T47D (cell line): ENCODE measurements at regions not wholly inside any gene's neighbourhood (a gene's known extent, or its start where the extent isn't known, plus 50 kb on each side); places are given as distances from the start of the nearest gene placed in this dataset.

Source experiments
- DNase-seq, 2 experiments: peaks; one replicate each; pipeline versions ENCODE4 v3.0.0 to v3.0.0-alpha.2; 2011 to 2012; ENCODE audit warnings: low read depth in 1 of 2, low spot score in 1 of 2
- JUND ChIP-seq: IDR thresholded peaks from 2 replicates; pipeline ENCODE4 v1.6.1; 2012; ENCODE audit warnings: low read depth
- in situ Hi-C: cut with HindIII; loops from 2 replicates; pipeline ENCODE4 v1.10.0; 2016; ENCODE audit warnings: low sequenced_read_pairs, low pct_unique_long_range_greater_than_20kb

DNA sequence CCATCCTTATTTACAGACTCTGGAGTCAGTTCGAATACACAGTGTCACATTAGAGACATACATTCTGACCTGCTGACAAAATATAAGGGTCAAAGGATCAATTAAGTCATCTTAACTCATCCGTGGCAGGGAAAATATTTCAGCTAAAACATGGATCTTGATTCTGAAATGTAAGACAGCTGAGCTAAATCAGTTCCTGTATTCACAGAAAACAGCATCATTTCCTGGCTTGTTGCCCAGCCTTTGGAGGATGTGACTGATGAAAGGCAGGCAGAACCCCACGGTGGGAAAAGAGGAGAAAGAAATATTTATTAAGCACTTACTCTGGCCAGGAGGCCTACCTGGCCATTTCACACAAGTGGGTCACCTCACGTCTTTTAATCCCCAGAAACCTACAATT lies 101.9 kb downstream of the GAS2L3 start:
- TF ChIP-seq JUND = no peak
- no peak for DNase-seq
- in situ Hi-C loops = no loop called here

DNA sequence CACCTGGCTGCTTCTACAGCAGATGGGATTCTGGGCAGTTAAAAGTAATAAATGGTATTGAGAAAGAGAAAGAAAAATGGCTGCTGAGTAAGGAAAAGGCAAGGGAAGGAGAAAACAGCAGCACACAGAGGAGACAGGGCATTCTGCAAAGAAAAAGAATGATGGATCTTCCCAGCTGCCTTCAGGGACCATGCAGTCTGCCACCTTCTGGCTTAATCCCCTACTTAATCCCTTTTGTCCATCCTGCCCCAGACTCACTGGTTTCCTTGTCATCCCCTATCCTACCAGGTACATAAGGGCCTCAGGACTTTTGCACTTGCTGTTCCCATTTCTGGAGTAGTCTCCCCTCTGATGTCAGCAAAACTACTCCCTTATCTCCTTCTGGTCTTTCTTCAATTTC lies 107.6 kb downstream of the GAS2L3 start:
- no peak for TF ChIP-seq JUND
- DNase-seq = no peak
- in situ Hi-C loops = no loop called here

DNA sequence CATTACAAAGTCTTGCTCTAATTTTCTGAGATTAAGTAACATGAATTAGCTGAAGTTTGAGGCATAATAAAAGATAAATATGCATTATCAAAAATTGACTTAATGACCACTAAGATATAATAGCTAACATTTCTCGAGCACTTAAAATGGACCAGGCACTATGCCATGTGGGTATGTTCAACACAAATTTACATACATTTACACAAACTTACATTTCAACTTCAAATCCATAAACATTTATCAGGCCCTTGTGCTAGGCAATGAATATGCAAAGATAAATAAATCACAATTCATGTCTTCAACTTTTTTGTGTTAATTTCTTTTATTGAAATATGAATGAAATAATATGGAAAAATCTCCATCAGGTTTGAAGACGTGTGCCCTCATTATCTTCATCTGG lies 108.7 kb downstream of the GAS2L3 start:
- in situ Hi-C loops = no loop called here
- no peak for DNase-seq
- no peak for TF ChIP-seq JUND

GRCh38 chr12:100687686-100688085 lies 106.9 kb upstream of the ANO4 start:
- DNase-seq = no peak
- in situ Hi-C loops = no loop called here
- TF ChIP-seq JUND = no peak

DNA sequence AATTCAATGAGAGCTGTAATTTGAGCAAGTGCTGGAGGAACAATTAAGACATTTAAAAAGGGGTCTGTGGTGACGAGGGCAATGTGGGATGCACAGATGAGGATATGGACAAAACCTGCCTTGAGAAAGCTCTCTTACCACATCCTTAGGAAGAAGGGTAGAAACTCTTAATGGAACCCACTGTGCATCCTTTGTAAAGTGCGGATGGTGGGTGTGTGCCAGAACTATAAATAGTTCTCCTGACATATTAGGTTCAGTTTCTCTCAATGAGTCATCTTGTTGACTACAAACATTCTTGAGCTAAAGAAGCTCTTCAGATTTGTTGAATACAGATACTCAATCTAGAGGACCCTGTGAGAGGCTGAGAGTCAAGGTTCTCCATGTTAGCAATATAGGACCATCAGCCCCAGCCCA lies 106.1 kb upstream of the ANO4 start:
- in situ Hi-C loops = no loop called here
- no peak for DNase-seq
- TF ChIP-seq JUND = no peak

DNA sequence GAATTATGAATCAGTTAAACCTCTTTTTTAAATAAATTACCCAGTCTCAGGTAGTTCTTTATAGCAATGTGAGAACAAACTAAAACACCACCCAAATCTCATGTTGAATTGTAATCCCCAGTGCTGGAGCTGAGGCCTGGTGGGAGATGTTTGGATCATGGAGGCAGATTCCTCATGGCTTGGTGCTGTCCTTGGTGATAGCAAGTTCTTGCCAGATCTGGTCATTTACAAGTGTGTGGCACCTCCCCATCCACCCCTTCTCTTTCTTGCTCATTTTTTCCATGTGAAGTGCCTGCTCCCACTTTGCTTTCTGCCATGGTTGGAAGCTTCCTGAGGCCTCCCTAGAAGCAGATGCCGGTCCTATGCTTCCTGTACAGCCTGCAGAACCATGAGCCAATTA lies 102.1 kb upstream of the ANO4 start:
- in situ Hi-C loops = no loop called here
- no peak for DNase-seq
- no peak for TF ChIP-seq JUND

DNA sequence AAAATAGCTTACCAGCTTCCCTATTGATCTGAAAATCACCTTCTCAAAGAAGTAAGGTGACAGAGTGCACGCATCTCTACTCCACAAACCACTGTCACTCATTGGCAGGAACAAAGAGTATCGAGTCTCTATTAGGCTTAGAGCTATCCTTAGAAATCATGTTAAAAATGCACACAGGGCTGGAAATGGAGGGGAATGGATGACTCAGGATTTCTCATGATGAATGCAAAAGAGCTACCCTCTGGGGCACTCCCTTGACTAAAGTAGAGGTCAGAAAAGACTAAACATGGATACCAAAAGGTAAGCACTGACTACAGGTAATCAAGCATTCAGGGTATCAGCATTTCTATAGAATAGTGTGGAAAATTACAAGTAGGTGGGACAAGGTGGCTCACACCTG lies 96.1 kb upstream of the ANO4 start:
- no peak for DNase-seq
- no peak for TF ChIP-seq JUND
- in situ Hi-C loops = no loop called here

- in situ Hi-C loops = no loop called here
- TF ChIP-seq JUND = no peak
- DNase-seq = no peak
Measured at GRCh38 chr12:100699209-100699608, 95.4 kb upstream of the ANO4 start.

- no peak for DNase-seq
- in situ Hi-C loops = no loop called here
- no peak for TF ChIP-seq JUND
Measured at GRCh38 chr12:100703337-100703736, 91.2 kb upstream of the ANO4 start.

GRCh38 chr12:100703868-100704267 lies 90.7 kb upstream of the ANO4 start:
- in situ Hi-C loops = no loop called here
- DNase-seq = no peak
- no peak for TF ChIP-seq JUND

GRCh38 chr12:100706033-100706432 lies 88.5 kb upstream of the ANO4 start:
- TF ChIP-seq JUND = no peak
- in situ Hi-C loops = no loop called here
- no peak for DNase-seq

- TF ChIP-seq JUND = no peak
- DNase-seq = no peak
- in situ Hi-C loops = no loop called here
Measured at GRCh38 chr12:100708591-100708990, 86.0 kb upstream of the ANO4 start.

- DNase-seq = no peak
- TF ChIP-seq JUND = no peak
- in situ Hi-C loops = no loop called here
Measured at GRCh38 chr12:100715976-100716944, 78.3 kb upstream of the ANO4 start.
